ENCODE measurements at regions not wholly inside any gene's neighbourhood (a gene's known extent, or its start where the extent isn't known, plus 50 kb on each side); places are given as distances from the start of the nearest gene placed in this dataset.

DNA sequence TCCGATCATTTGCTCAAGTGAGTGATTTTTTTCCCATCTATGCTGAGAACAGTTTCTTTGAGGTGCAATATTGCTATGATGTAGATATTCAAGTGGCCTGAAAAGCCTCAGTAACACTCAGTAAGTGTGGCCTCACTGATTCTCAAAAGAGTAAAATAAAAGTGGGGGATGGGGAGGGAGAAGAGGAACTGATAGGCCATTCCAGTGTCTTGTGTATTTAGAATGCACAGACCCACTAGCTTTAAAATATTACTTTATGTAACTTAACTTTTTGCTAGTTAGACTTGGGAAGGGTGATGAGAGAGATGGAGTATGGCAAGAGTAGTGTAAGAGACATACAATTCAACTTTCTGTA lies 79.5 kb upstream of the ZNF608 start:
- Mint-ChIP-seq H3K4me1 (peaks cover 24% of the 10 kb centered on the region), H3K4me3 (no peak overlapping the region), H3K27ac (no peak overlapping the region), H3K36me3 (peaks cover 2% of the 10 kb centered on the region), H3K27me3 (ENCODE audit: insufficient read depth, low read depth) (peaks cover 4% of the 10 kb centered on the region), H3K9me3 (peaks cover 14% of the 10 kb centered on the region)
- Histone ChIP-seq H3K4me1 (no peaks in the 10 kb centered on the region), H3F3A (ENCODE audit: low read depth) (no peaks in the 10 kb centered on the region), H3K27ac (no peak overlapping the region), H3K4me3 (no peak overlapping the region), H2AFZ (replicated peaks) (no peak overlapping the region), H3K4me2 (no peak overlapping the region), H3K9ac (no peak overlapping the region), H3K79me2 (ENCODE audit: low read depth) (no peaks in the 10 kb centered on the region), H3K36me3 (no peaks in the 10 kb centered on the region), H4K20me1 (ENCODE audit: low read depth) (no peaks in the 10 kb centered on the region), H3K9me3 (ENCODE audit: low read depth) (no peaks in the 10 kb centered on the region), H3K27me3 (no peaks in the 10 kb centered on the region)
- TF ChIP-seq EZH2phosphoT487 (IDR thresholded peaks at IDR 0.05) (no peak), EZH2 (IDR thresholded peaks at IDR 0.05) (no peak)
- TF ChIP-seq, protein P1, sequence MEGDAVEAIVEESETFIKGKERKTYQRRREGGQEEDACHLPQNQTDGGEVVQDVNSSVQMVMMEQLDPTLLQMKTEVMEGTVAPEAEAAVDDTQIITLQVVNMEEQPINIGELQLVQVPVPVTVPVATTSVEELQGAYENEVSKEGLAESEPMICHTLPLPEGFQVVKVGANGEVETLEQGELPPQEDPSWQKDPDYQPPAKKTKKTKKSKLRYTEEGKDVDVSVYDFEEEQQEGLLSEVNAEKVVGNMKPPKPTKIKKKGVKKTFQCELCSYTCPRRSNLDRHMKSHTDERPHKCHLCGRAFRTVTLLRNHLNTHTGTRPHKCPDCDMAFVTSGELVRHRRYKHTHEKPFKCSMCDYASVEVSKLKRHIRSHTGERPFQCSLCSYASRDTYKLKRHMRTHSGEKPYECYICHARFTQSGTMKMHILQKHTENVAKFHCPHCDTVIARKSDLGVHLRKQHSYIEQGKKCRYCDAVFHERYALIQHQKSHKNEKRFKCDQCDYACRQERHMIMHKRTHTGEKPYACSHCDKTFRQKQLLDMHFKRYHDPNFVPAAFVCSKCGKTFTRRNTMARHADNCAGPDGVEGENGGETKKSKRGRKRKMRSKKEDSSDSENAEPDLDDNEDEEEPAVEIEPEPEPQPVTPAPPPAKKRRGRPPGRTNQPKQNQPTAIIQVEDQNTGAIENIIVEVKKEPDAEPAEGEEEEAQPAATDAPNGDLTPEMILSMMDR (IDR thresholded peaks at IDR 0.05) = no peak
- DNase-seq (ENCODE audit: low spot score) = no peak

DNA sequence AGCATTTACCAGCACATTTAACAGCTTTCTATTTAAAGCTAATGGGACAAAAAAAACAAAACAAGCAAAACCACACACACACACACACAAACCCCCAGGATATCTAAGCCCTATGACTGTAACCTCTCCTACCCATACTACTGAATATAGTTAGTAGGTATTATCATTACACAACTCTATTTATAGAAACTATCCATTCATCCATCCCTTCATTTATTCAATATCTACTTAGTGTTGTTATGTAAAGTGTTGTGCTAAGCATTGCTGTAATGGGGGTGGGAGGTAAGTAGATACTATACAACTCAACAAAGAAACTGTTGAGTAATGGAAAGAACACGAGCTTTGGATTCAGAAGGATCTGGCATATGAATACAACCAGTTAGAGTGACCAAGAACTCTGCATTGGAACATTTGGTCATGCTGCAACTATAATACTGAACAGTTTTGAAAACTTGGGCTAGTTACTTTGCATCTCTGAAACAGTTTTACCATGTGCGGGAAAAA lies 82.3 kb upstream of the ZNF608 start:
- Mint-ChIP-seq H3K36me3 (peaks cover 3% of the 10 kb centered on the region), H3K9me3 (peaks cover 23% of the 10 kb centered on the region), H3K27ac (no peak overlapping the region), H3K4me1 (peaks cover 10% of the 10 kb centered on the region), H3K27me3 (ENCODE audit: insufficient read depth, low read depth) (no peaks in the 10 kb centered on the region), H3K4me3 (no peak overlapping the region)
- H3K79me2 ChIP-seq (ENCODE audit: low read depth) = no peaks in the 10 kb centered on the region
- no peaks in the 10 kb centered on the region for H3K4me1 ChIP-seq
- no peak for TF ChIP-seq EZH2 (IDR thresholded peaks at IDR 0.05)
- no peak for TF ChIP-seq EZH2phosphoT487 (IDR thresholded peaks at IDR 0.05)
- TF ChIP-seq, protein P1 (IDR thresholded peaks at IDR 0.05) = no peak
- DNase-seq (ENCODE audit: low spot score) = no peak
- no peak overlapping the region for H3K9ac ChIP-seq
- H3K27me3 ChIP-seq = no peaks in the 10 kb centered on the region
- H3K4me2 ChIP-seq = no peak overlapping the region
- no peak overlapping the region for H3K27ac ChIP-seq
- no peaks in the 10 kb centered on the region for H3K36me3 ChIP-seq
- peaks cover 8% of the 10 kb centered on the region for H3K9me3 ChIP-seq (ENCODE audit: low read depth)
- no peak overlapping the region for H3K4me3 ChIP-seq
- H2AFZ ChIP-seq (replicated peaks) = no peak overlapping the region
- H3F3A ChIP-seq (ENCODE audit: low read depth) = no peaks in the 10 kb centered on the region
- no peaks in the 10 kb centered on the region for H4K20me1 ChIP-seq (ENCODE audit: low read depth)

DNA sequence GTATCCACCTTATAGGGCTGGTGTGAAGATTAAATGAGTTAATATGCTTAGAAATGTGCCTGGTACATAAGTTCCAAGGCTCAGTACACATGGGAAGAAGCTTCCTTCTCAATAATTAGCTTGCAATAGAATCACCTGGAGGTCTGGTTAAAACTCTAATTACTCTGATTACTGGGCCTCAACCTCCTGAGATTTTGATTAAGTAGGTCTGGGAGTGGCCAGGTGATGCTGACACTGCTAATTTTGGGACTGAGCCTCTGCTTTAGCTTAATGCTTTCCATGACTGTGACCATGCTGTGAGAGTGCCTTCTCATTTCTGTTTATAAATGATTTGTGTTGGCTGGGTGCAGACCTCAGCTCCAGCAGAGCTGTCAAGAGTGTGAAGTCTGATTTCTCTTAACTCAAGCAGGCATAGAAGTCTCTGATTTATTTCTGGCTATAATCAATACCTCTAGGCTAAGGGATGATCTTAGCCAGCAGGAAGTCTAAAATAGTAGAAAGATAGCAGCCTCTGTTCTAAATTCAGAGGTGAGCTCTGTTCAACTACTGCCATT lies 85.3 kb upstream of the ZNF608 start:
- H3K4me3 Mint-ChIP-seq = no peak overlapping the region

More for the DNA sequence above, 85.3 kb upstream of the ZNF608 start:
- no peak for DNase-seq (ENCODE audit: low spot score)
- Histone ChIP-seq H3K4me3 (no peak overlapping the region), H4K20me1 (ENCODE audit: low read depth) (no peaks in the 10 kb centered on the region), H3K4me1 (no peaks in the 10 kb centered on the region), H3F3A (ENCODE audit: low read depth) (no peaks in the 10 kb centered on the region), H2AFZ (replicated peaks) (no peak overlapping the region), H3K27me3 (no peaks in the 10 kb centered on the region), H3K79me2 (ENCODE audit: low read depth) (no peaks in the 10 kb centered on the region), H3K9ac (no peak overlapping the region), H3K27ac (no peak overlapping the region), H3K4me2 (no peak overlapping the region), H3K36me3 (no peaks in the 10 kb centered on the region), H3K9me3 (ENCODE audit: low read depth) (peaks cover 8% of the 10 kb centered on the region)
- Mint-ChIP-seq H3K27me3 (ENCODE audit: insufficient read depth, low read depth) (peaks cover 3% of the 10 kb centered on the region), H3K9me3 (peaks cover 43% of the 10 kb centered on the region), H3K4me1 (no peaks in the 10 kb centered on the region), H3K36me3 (peaks cover 11% of the 10 kb centered on the region), H3K27ac (no peak overlapping the region)
- TF ChIP-seq, protein P1 (IDR thresholded peaks at IDR 0.05) = no peak
- TF ChIP-seq EZH2phosphoT487 (IDR thresholded peaks at IDR 0.05) = no peak
- no peak for TF ChIP-seq EZH2 (IDR thresholded peaks at IDR 0.05)
